ENCODE measurements at regions not wholly inside any gene's neighbourhood (a gene's known extent, or its start where the extent isn't known, plus 50 kb on each side); places are given as distances from the start of the nearest gene placed in this dataset.
"Not testable (repeated sequence)": the region's sequence is repeated elsewhere in the genome, so short reads cannot be mapped to it uniquely, and the experiment has no call there.

GRCh38 chrY:9762443-9762842 lies 234.8 kb downstream of the TSPY10 start:
- H2BK20ac ChIP-seq (ENCODE audit: low read length); FAIRE-seq; H3K27ac ChIP-seq (ENCODE audit: low read depth, low read length); H4K91ac ChIP-seq (replicated peaks; ENCODE audit: insufficient read length, low read length); H3K9ac ChIP-seq (replicated peaks in 1 of 4; ENCODE audit: extremely low read depth in 1 of 4, low read depth in 3 of 4, low read length in 3 of 4); H2BK15ac ChIP-seq (ENCODE audit: low read length); DNase-seq (ENCODE audit: low read depth in 1 of 2, low spot score in 2 of 2); H2AK5ac ChIP-seq (ENCODE audit: low read depth, low read length); H4K8ac ChIP-seq (ENCODE audit: extremely low read depth, insufficient read depth, low read length); POLR2A ChIA-PET (ENCODE audit: partially characterized antibody); H3K56ac ChIP-seq (replicated peaks; ENCODE audit: insufficient read length, low read depth, low read length); H2BK5ac ChIP-seq (ENCODE audit: low read depth, low read length); H3K14ac ChIP-seq (ENCODE audit: insufficient read length); H3K4me3 ChIP-seq (ENCODE audit: extremely low read depth in 1 of 4, insufficient read depth in 2 of 4, low read depth in 3 of 4, low read length in 4 of 4); H3K79me1 ChIP-seq (ENCODE audit: low read depth, low read length); H3K23ac ChIP-seq (ENCODE audit: insufficient read length); H3K27me3 ChIP-seq (replicated peaks in 1 of 4; ENCODE audit: control insufficient read depth in 3 of 4, extremely low read depth in 1 of 4, insufficient read depth in 3 of 4, low read length in 3 of 4); H3K23me2 ChIP-seq (ENCODE audit: low read depth, low read length); H3K36me3 ChIP-seq (ENCODE audit: control insufficient read depth in 2 of 4, insufficient read depth in 4 of 4, low read length in 3 of 4); H2BK12ac ChIP-seq (ENCODE audit: low read depth, low read length); H2BK120ac ChIP-seq (replicated peaks; ENCODE audit: low read depth, low read length); H2AFZ ChIP-seq (ENCODE audit: low read length); H4K20me1 ChIP-seq (replicated peaks in 1 of 2; ENCODE audit: control insufficient read depth in 1 of 2, insufficient read depth in 2 of 2, low read length in 2 of 2); H3K79me2 ChIP-seq (ENCODE audit: control insufficient read depth in 1 of 2, insufficient read depth in 2 of 2, low read length in 2 of 2); H3K18ac ChIP-seq (ENCODE audit: extremely low read depth, low read length); H3K4me2 ChIP-seq (ENCODE audit: insufficient read depth in 1 of 2, low read depth in 2 of 2, low read length in 2 of 2); H4K5ac ChIP-seq (ENCODE audit: insufficient read length, low read depth, low read length); CTCF ChIA-PET (ENCODE audit: partially characterized antibody); H3K4ac ChIP-seq (replicated peaks; ENCODE audit: insufficient read length, low read depth, low read length); H3K4me1 ChIP-seq (replicated peaks in 1 of 4; ENCODE audit: control insufficient read depth in 3 of 4, insufficient read depth in 4 of 4, low read length in 3 of 4); H3K9me3 ChIP-seq (ENCODE audit: insufficient read depth in 2 of 2, low read depth in 1 of 2, low read length in 1 of 2): not testable (repeated sequence)
- no CpG with 5 or more reads among the region's 2 CpGs for WGBS, 2 experiments (ENCODE audit: extremely low coverage in 1 of 2, insufficient coverage in 1 of 2, insufficient read length in 1 of 2, insufficient replicate concordance in 2 of 2, low coverage in 1 of 2, low lambda C conversion rate in 2 of 2, missing lambda C conversion rate in 1 of 2)

- CTCF ChIA-PET (ENCODE audit: partially characterized antibody); H3K56ac ChIP-seq (replicated peaks; ENCODE audit: insufficient read length, low read depth, low read length); DNase-seq (ENCODE audit: low read depth in 1 of 2, low spot score in 2 of 2); POLR2A ChIA-PET (ENCODE audit: partially characterized antibody); H4K91ac ChIP-seq (replicated peaks; ENCODE audit: insufficient read length, low read length); H3K27ac ChIP-seq (ENCODE audit: low read depth, low read length); H2BK120ac ChIP-seq (replicated peaks; ENCODE audit: low read depth, low read length); H3K9me3 ChIP-seq (ENCODE audit: insufficient read depth in 2 of 2, low read depth in 1 of 2, low read length in 1 of 2); H2AK5ac ChIP-seq (ENCODE audit: low read depth, low read length); H2BK5ac ChIP-seq (ENCODE audit: low read depth, low read length); H3K18ac ChIP-seq (ENCODE audit: extremely low read depth, low read length); H2BK15ac ChIP-seq (ENCODE audit: low read length); H3K4ac ChIP-seq (replicated peaks; ENCODE audit: insufficient read length, low read depth, low read length); H3K4me1 ChIP-seq (replicated peaks in 1 of 4; ENCODE audit: control insufficient read depth in 3 of 4, insufficient read depth in 4 of 4, low read length in 3 of 4); H2AFZ ChIP-seq (ENCODE audit: low read length); H3K27me3 ChIP-seq (replicated peaks in 1 of 4; ENCODE audit: control insufficient read depth in 3 of 4, extremely low read depth in 1 of 4, insufficient read depth in 3 of 4, low read length in 3 of 4); H4K5ac ChIP-seq (ENCODE audit: insufficient read length, low read depth, low read length); H3K36me3 ChIP-seq (ENCODE audit: control insufficient read depth in 2 of 4, insufficient read depth in 4 of 4, low read length in 3 of 4); H3K9ac ChIP-seq (replicated peaks in 1 of 4; ENCODE audit: extremely low read depth in 1 of 4, low read depth in 3 of 4, low read length in 3 of 4); H4K8ac ChIP-seq (ENCODE audit: extremely low read depth, insufficient read depth, low read length); H3K14ac ChIP-seq (ENCODE audit: insufficient read length); H4K20me1 ChIP-seq (replicated peaks in 1 of 2; ENCODE audit: control insufficient read depth in 1 of 2, insufficient read depth in 2 of 2, low read length in 2 of 2); H3K4me2 ChIP-seq (ENCODE audit: insufficient read depth in 1 of 2, low read depth in 2 of 2, low read length in 2 of 2); H2BK20ac ChIP-seq (ENCODE audit: low read length); H3K79me1 ChIP-seq (ENCODE audit: low read depth, low read length); H3K23ac ChIP-seq (ENCODE audit: insufficient read length); H3K79me2 ChIP-seq (ENCODE audit: control insufficient read depth in 1 of 2, insufficient read depth in 2 of 2, low read length in 2 of 2); H3K23me2 ChIP-seq (ENCODE audit: low read depth, low read length); H2BK12ac ChIP-seq (ENCODE audit: low read depth, low read length); H3K4me3 ChIP-seq (ENCODE audit: extremely low read depth in 1 of 4, insufficient read depth in 2 of 4, low read depth in 3 of 4, low read length in 4 of 4): not testable (repeated sequence)
- peak; percentile 50 for FAIRE-seq
- no CpG with 5 or more reads among the region's 6 CpGs for WGBS, 2 experiments (ENCODE audit: extremely low coverage in 1 of 2, insufficient coverage in 1 of 2, insufficient read length in 1 of 2, insufficient replicate concordance in 2 of 2, low coverage in 1 of 2, low lambda C conversion rate in 2 of 2, missing lambda C conversion rate in 1 of 2)
These were observed 241.6 kb downstream of the TSPY10 start for GRCh38 chrY:9769312-9769711.

All from H1 (cell line).